GM19468 (cell line): ENCODE measurements at regions not wholly inside any gene's neighbourhood (a gene's known extent, or its start where the extent isn't known, plus 50 kb on each side); places are given as distances from the start of the nearest gene placed in this dataset.

Experiments
- ATAC-seq: cut with Tn5 transposase; IDR thresholded peaks from one replicate; pipeline ENCODE4 v1.9.1; 2021; ENCODE audit warnings: mild to moderate bottlenecking, moderate library complexity, moderate number of reproducible peaks; ENCODE audit not compliant: unreplicated experiment; ENCODE audit errors: extremely low read depth

GRCh38 chr2:180128861-180129260, 121.8 kb upstream of the CWC22 start:
- ATAC-seq = no peak

DNA sequence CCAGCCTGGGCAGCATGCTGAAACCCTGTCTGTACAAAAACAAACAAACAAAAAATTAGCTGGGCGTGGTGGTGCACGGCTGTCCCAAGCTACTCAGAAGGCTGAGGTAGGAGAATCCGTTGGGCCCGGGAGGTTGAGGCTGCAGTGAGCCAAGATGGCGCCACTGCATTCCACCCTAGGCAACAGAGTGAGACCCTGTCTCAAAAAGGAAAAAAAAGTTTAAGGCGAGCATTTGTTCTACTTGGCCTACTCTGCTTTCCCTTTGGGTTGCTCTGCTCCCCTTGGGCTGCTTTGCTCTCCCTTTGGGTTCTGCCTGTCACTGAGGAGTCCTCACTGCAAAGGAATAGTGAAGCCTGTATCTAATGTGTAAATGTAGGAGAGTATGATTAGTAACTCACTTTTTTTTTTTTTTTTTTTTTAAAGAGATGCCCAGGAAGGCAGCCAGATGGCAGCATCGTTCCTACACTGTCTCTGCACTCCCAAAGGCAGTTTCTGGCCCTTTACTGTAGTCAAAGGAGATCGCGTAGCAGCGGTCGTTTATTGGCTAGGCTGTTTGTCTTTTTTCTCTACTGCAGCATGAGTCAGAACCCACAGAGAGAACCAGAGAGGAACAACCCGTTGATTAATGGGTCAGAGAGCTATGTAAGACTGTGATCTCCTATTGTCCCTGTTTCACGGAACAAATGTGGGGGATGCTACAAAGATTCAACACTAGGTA, 118.3 kb upstream of the CWC22 start:
- ATAC-seq = peak; percentile 51

GRCh38 chr2:180124273-180125139, 117.4 kb upstream of the CWC22 start:
- ATAC-seq = peak; percentile 71

GRCh38 chr2:180122874-180123273, 115.8 kb upstream of the CWC22 start:
- ATAC-seq = no peak

- ATAC-seq = no peak
Observed at GRCh38 chr2:180115675-180116074, 108.6 kb upstream of the CWC22 start.

DNA sequence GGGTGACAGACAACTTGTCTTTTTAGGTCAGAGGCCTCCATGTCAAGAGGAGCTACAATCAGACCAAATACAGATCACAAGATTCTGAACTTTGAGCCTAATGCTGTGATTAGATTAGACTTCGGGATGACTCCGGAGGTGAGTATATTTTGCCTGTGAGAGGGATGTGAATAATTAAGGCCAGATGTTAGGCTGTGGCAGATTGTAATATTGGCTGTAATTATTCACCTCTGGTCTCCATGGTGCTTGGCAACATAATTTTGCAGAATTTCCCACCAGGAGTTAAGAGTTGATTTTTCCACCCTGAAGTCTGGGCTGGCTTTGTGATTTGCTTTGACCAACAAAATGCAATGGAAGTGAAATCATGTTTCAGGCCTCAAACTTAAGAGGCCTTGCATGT, 108.2 kb upstream of the CWC22 start:
- no peak for ATAC-seq

DNA sequence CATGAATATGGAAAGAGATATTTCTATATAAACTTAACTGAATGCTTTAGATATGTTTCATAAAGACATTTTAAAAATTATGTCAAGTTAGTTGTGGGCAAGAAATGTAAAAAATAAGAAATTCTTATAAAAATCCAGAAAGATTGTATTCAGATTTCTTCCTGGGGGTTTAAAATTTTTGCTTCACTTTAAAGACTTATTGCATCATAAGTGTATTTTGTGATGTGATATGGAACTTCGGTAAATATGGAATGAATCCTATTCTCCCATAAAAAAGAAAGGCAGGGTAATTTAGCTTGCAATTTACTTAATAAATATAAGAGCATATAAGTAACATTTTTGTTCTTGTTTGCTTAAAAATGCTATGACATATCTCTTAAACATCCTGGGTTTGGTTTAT, 104.8 kb upstream of the CWC22 start:
- no peak for ATAC-seq

DNA sequence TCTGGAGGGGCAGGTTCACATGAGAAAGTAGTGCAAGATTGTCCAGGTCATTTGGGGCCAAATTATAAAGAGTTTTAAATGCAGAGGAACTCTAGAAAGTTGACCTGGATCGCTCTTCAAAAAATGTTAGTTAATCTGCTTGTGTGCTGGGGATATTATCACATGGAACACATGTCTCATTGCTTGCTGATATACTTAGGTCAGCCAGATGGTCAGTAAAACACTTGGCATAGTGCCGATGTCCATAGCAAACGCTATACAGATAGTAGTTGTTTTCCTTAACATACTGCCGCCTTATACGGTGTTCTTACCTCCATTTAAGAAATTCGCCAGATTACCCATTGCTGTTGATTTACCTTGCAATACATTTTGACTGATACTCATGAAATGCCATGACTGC, 103.4 kb upstream of the CWC22 start:
- no peak for ATAC-seq

DNA sequence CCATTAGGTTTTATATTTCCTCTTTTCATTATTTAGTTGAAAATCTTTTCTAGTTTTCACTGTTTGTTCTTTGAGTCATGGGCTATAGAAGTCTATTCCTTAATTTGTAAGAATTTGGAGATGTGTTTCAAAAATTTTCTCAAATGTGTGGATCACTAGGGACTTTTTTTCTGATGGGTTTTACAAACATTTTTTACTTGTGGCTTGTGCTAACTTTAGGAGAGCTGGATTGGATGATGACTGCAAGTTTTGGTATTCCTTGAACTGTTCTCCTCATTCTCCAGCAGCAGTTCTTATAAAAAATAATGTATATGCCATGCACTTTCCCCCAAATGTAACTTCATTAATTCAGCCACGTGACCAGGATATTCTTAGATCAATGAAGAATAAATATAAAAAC, 94.7 kb upstream of the CWC22 start:
- no peak for ATAC-seq

GRCh38 chr2:180099308-180099707, 92.2 kb upstream of the CWC22 start:
- no peak for ATAC-seq

DNA sequence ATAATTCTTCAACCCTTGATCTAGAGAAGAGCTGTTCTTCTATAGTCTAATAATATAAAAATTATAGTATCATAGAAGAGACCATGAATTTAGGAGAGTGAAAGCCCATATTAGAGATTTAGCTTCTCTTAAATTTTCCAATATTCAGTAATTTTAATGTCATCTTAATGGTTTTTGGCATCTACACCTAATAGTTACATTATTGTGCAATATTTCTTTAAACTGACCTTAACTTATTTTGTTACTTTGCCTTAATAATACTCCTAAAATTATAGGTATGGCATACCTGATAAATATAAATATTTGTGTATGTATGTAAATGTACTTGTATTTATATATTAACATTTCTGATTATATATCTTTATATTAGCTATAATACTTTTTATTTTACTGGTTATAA, 78.0 kb upstream of the CWC22 start:
- ATAC-seq = no peak

- ATAC-seq = no peak
Observed at GRCh38 chr2:180077295-180077906, 70.3 kb upstream of the CWC22 start.

DNA sequence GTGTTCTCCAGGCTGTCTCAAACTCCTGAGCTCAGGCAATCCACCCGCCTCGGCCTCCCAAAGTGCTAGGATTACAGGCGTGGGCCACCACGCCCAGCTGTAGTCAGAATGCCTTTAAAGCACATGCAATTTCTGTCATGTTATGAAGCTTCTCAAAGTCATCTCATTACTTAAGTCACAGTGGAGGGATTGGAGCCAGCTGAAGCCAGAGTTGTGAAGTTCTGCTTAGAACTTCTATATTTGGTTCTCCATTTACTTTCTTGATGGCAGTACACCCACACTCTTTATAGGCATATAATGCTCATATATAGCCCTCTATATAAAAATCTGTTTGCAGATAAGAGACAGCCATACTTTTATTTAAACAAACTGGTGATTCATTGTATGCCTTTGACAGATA, 68.8 kb upstream of the CWC22 start:
- no peak for ATAC-seq

GRCh38 chr2:180071797-180072196, 64.7 kb upstream of the CWC22 start:
- ATAC-seq = no peak

DNA sequence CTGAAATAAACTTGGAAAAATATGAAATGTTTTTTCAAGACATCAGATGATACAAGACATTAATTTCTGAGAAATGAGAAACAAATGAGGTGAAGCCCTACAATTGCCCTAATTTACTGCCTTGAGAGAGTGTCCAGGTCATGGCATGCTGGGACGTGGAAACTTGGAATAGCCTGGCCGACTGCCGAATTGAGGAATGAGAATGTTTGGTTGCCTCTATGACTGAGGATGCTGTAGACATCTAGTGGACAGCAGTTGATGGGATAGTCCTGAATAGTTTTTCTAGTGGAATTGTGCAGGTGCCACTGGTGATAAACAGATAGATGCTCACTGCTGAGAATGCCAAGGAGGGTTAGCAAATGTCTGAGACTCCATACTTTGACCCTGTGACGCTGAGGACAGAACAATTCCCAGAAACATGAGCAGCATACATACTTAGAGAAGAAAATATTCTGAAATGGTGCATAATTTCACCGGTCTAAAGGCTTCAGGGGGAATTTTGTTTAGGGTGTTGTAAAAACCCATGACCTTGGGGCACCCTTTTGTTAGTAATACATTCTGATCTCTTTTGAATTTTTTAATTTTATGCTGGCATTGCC, 56.5 kb upstream of the CWC22 start:
- ATAC-seq = no peak

DNA sequence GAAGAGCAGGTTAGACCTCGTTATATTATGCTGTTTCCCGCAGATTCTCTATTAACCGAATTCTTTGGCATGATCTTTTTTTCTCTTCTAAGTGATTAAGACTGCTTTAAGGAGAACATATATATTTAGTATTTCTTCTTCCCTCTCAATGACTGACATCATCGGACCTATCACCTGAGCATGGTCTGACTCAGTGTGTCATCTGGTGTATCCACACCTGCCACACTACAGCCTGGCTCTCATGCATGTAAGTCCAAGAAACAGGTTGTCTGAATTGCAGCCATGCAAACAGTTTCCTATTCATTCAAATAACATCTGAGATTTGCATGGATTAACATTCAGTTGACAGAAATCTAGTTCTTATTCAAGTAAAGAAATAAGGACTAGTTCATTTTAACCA, 55.1 kb upstream of the CWC22 start:
- no peak for ATAC-seq

- no peak for ATAC-seq
Observed at GRCh38 chr2:180061546-180061945, 54.4 kb upstream of the CWC22 start.

GRCh38 chr2:180061085-180061484, 54.0 kb upstream of the CWC22 start:
- no peak for ATAC-seq

- no peak for ATAC-seq
Observed at GRCh38 chr2:180058993-180059392, 51.9 kb upstream of the CWC22 start.

DNA sequence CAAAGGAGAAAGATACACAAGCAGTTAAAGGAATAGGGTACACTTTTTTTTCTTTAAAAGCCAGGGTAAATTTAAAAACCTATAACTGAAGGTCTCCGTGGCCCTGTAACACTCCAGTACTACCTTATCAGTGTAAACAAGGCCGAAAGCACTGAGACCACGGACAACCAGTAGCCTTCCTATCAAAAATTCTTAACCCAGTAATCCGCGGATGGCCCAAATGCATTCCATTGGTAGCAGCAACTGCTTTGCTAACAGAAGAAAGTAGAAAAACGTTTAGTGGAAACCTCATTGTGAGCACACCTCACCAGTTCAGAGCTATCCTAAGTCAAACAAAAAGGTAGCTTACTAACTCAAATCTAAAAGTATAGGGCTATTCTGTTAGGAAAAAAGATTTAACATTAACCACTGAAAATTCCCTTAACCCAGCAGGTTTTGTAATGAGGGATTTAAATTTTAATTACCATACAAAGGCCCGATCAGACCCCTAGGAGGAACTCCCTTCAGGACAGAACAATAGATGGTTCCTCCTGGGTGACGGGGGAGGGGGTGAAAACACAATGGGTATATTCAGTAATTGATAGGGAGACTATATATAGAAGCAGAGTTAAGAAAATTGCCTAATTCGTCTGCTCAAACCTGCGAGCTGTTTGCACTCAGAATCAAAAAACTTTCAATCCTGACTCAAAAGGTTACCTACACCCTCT, 50.8 kb upstream of the CWC22 start:
- no peak for ATAC-seq
